NB4 (cell line): ENCODE measurements at regions not wholly inside any gene's neighbourhood (a gene's known extent, or its start where the extent isn't known, plus 50 kb on each side); places are given as distances from the start of the nearest gene placed in this dataset.

Experiments used
- DNase-seq: peaks from one replicate; pipeline ENCODE4 v3.0.0; 2010; ENCODE audit warnings: low read depth
- H3K4me3 ChIP-seq: one replicate; pipeline ENCODE4 v1.5.1; 2011; ENCODE audit warnings: mild to moderate bottlenecking, low read depth, low read length, moderate library complexity
- MYC ChIP-seq: IDR thresholded peaks from 2 replicates; pipeline ENCODE4 v1.6.1; 2011; ENCODE audit warnings: low read depth, low read length
- POLR2A ChIP-seq: IDR thresholded peaks from 2 replicates; pipeline ENCODE4 v1.6.1; 2011; ENCODE audit warnings: mild to moderate bottlenecking; ENCODE audit not compliant: insufficient read length; ENCODE audit errors: extremely low read depth
- TF ChIP-seq, protein P1 (sequence below): IDR thresholded peaks from one replicate; pipeline ENCODE4 v1.5.1; 2012; ENCODE audit warnings: low read depth, low read length
- TF ChIP-seq, protein P2 (sequence below): IDR thresholded peaks from 2 replicates; pipeline ENCODE4 v1.6.1; 2011; ENCODE audit warnings: low read depth, low read length

DNA sequence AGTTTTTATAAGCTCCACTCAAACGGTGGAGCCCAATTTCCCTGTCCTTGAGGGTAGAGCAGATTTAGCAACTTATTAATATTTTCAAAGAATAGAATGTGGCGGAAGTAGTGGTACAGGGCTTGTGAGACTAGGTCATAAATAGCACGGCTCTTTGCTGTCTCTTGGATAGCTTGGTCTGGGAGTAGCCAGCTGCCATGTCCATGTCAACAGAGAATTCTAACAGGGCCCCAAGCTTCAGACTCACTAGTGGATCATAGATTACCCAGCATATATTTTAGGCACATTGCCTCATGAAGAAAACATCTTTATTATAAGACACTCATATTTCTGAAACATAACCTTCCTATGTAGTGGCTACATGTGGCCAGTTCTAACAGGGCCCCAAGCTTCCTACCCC, 755.7 kb downstream of the HDGFL1 start:
- no peak for TF ChIP-seq POLR2A
- TF ChIP-seq, protein P1, sequence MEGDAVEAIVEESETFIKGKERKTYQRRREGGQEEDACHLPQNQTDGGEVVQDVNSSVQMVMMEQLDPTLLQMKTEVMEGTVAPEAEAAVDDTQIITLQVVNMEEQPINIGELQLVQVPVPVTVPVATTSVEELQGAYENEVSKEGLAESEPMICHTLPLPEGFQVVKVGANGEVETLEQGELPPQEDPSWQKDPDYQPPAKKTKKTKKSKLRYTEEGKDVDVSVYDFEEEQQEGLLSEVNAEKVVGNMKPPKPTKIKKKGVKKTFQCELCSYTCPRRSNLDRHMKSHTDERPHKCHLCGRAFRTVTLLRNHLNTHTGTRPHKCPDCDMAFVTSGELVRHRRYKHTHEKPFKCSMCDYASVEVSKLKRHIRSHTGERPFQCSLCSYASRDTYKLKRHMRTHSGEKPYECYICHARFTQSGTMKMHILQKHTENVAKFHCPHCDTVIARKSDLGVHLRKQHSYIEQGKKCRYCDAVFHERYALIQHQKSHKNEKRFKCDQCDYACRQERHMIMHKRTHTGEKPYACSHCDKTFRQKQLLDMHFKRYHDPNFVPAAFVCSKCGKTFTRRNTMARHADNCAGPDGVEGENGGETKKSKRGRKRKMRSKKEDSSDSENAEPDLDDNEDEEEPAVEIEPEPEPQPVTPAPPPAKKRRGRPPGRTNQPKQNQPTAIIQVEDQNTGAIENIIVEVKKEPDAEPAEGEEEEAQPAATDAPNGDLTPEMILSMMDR, result no peak
- no peak for TF ChIP-seq MYC
- TF ChIP-seq, protein P2, sequence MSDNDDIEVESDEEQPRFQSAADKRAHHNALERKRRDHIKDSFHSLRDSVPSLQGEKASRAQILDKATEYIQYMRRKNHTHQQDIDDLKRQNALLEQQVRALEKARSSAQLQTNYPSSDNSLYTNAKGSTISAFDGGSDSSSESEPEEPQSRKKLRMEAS, result no peak
- no peak overlapping the region for H3K4me3 ChIP-seq
- DNase-seq, result no peak

DNA sequence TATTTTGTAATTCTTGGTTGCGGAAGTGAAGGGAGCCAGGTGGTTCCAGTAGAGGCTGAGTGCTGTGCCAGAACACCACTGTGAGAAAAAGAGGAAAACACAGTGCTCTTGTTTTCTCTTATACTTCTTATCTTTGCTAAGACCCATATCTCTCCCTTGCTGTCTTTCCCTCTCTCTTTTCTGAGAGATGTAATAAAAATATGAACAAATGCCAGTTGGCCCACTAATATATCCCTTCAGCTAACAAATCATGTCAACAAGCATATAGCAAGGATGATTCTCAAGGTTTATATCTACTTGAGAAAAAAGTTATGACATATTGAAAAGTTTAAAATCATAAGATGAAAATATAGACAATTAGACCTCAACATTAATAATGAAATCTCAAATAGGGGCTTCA, 758.3 kb downstream of the HDGFL1 start:
- TF ChIP-seq POLR2A, result no peak
- TF ChIP-seq, protein P1, result no peak
- no peak for TF ChIP-seq MYC
- TF ChIP-seq, protein P2, result no peak

DNA sequence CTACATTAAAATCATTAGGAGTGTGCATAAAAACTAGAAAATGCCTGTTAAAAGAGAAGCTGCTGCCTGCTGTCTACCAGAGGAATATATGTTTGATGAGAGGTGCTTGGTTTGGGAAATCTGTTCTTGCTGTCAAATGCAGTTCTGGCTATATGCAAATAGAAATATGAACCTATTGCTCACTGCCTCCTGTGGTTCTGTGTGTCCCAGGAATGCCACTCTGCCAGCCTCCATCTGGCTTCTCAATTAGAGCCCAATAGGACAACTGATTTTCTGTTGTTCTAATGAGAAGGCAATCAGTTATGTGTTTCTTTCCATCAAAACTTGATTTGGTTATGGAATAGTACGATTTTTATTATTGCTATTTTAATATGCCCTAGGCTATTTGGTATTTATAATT, 759.7 kb downstream of the HDGFL1 start:
- no peak for TF ChIP-seq POLR2A
- TF ChIP-seq MYC, result no peak
- TF ChIP-seq, protein P1, result no peak
- TF ChIP-seq, protein P2, result no peak
- no peak overlapping the region for H3K4me3 ChIP-seq
- no peak for DNase-seq

More for the DNA sequence above, 758.3 kb downstream of the HDGFL1 start:
- no peak for DNase-seq
- H3K4me3 ChIP-seq, result no peak overlapping the region

DNA sequence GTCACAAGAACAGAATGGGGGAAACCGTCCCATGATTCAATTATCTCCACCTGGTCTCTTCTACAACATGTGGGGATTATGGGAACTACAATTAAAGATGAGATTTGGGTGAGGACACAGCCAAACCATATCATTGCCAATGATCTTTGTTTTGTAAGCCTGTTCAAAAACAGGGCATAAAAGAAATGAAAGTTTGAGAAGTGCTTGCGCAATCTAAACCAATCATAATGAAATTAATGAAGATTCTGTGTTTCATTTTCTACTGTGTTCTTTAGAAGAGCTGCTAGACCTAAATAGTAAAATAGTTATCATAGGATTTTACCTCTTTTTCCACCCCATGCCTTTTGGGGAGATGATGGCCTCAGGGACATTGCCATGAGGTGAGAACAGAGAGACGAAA, 761.3 kb downstream of the HDGFL1 start:
- DNase-seq, result no peak
- H3K4me3 ChIP-seq, result no peak overlapping the region
- no peak for TF ChIP-seq POLR2A
- TF ChIP-seq, protein P2, result no peak
- TF ChIP-seq, protein P1, result no peak
- no peak for TF ChIP-seq MYC

DNA sequence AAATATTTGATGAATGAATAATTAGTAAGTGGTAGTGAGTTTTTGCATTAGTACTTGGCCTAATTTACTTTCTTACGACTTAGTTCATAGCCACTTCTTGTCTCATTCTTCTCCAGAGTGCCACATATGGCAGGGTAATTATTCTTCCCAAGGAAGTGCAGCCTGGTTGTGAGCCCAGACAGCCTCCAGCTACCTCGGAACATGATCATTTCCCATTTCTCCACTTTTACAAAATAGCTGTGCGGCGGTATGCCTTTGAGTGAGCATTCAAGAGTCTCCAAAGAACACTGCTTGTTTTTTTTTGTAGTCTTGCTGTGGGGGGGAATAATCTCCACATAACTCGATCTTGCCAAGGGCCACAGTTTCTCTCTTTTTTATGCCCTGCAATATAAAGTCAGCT, 765.0 kb downstream of the HDGFL1 start:
- TF ChIP-seq POLR2A (no peak), MYC (no peak)
- TF ChIP-seq, protein P1, result no peak
- TF ChIP-seq, protein P2, result no peak
- DNase-seq, result no peak
- H3K4me3 ChIP-seq, result no peak overlapping the region

DNA sequence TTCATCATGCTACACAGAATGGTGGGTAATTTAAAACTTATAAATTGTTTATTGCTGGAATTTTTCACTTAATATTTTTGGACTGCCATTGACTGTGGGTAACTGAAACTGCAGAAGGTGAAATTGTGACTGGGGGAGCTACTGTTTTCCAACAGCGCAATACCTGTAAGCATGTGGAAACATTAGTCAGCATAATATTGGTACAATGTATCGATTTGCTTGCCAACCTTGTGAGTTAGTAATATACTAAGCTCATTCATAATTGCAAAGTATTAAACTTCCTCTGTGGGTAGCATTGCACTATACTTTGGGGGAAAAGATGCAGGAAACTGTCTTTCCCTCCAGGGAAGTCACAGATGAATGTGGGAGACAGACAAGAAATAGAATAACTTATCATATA, 766.5 kb downstream of the HDGFL1 start:
- no peak overlapping the region for H3K4me3 ChIP-seq
- TF ChIP-seq, protein P1, result no peak
- TF ChIP-seq MYC, result no peak
- TF ChIP-seq POLR2A, result no peak
- TF ChIP-seq, protein P2, result no peak
- no peak for DNase-seq
